ENCODE measurements at regions not wholly inside any gene's neighbourhood (a gene's known extent, or its start where the extent isn't known, plus 50 kb on each side); places are given as distances from the start of the nearest gene placed in this dataset.

GRCh38 chr7:20035279-20035875 lies 181.8 kb downstream of the MACC1 start:
- H3K4me3 Mint-ChIP-seq, result no peak overlapping the region
- DNase-seq (no peak), ATAC-seq (replicated peaks) (no peak)
- peaks cover 25 to 40% of the 10 kb centered on the region in 2 donors for H3K4me1 Mint-ChIP-seq
- no peaks in the 10 kb centered on the region for H3K9me3 Mint-ChIP-seq
- H3K36me3 Mint-ChIP-seq, result no peaks in the 10 kb centered on the region
- H3K27ac Mint-ChIP-seq, result no peak overlapping the region
- no peaks in the 10 kb centered on the region for H3K27me3 Mint-ChIP-seq

- H3K27me3 Mint-ChIP-seq, result no peaks in the 10 kb centered on the region
- no peak for ATAC-seq (replicated peaks)
- no peak overlapping the region for H3K27ac Mint-ChIP-seq
- no peak overlapping the region for H3K4me3 Mint-ChIP-seq
- no peak for DNase-seq
- H3K9me3 Mint-ChIP-seq, result no peaks in the 10 kb centered on the region
- no peaks in the 10 kb centered on the region for H3K36me3 Mint-ChIP-seq
- peaks cover 26 to 51% of the 10 kb centered on the region in 2 donors for H3K4me1 Mint-ChIP-seq
Measured at GRCh38 chr7:20033621-20034400, 183.4 kb downstream of the MACC1 start.

GRCh38 chr7:20032741-20033140 lies 184.4 kb downstream of the MACC1 start:
- Mint-ChIP-seq H3K36me3 (no peaks in the 10 kb centered on the region), H3K4me3 (no peak overlapping the region), H3K4me1 (peaks cover 31 to 57% of the 10 kb centered on the region in 2 donors), H3K9me3 (peaks cover 0 to 6% of the 10 kb centered on the region in 2 donors), H3K27ac (no peak overlapping the region), H3K27me3 (no peaks in the 10 kb centered on the region)
- ATAC-seq (replicated peaks) (no peak), DNase-seq (no peak)

- no peaks in the 10 kb centered on the region for H3K27me3 Mint-ChIP-seq
Measured at GRCh38 chr7:20030915-20031362, 186.2 kb downstream of the MACC1 start.

GRCh38 chr7:20030417-20030816 lies 186.8 kb downstream of the MACC1 start:
- Mint-ChIP-seq H3K4me1 (peaks cover 26 to 59% of the 10 kb centered on the region in 2 donors), H3K36me3 (no peaks in the 10 kb centered on the region), H3K9me3 (peaks cover 3 to 6% of the 10 kb centered on the region in 2 donors), H3K27ac (peak overlapping the region; percentile 83), H3K27me3 (no peaks in the 10 kb centered on the region), H3K4me3 (peak overlapping the region; percentile 3 to 55)
- peak; percentile 27 for DNase-seq
- peak; percentile 76 to 77 for ATAC-seq (replicated peaks)

More at GRCh38 chr7:20030915-20031362, 186.2 kb downstream of the MACC1 start:
- DNase-seq, result peak; percentile 11
- no peaks in the 10 kb centered on the region for H3K36me3 Mint-ChIP-seq
- H3K4me1 Mint-ChIP-seq, result peaks cover 31 to 59% of the 10 kb centered on the region in 2 donors
- H3K4me3 Mint-ChIP-seq, result peak overlapping the region; percentile 3 to 55
- peak; percentile 72 to 80 for ATAC-seq (replicated peaks)
- H3K27ac Mint-ChIP-seq, result peak overlapping the region; percentile 83
- H3K9me3 Mint-ChIP-seq, result peaks cover 3 to 6% of the 10 kb centered on the region in 2 donors

GRCh38 chr7:20026762-20027161 lies 190.4 kb downstream of the MACC1 start:
- H3K36me3 Mint-ChIP-seq, result no peaks in the 10 kb centered on the region
- no peak overlapping the region for H3K27ac Mint-ChIP-seq
- no peak for ATAC-seq (replicated peaks)
- H3K4me3 Mint-ChIP-seq, result no peak overlapping the region
- no peak for DNase-seq
- no peaks in the 10 kb centered on the region for H3K27me3 Mint-ChIP-seq
- peaks cover 3 to 6% of the 10 kb centered on the region in 2 donors for H3K9me3 Mint-ChIP-seq
- H3K4me1 Mint-ChIP-seq, result peaks cover 21 to 47% of the 10 kb centered on the region in 2 donors

- DNase-seq, result no peak
- H3K36me3 Mint-ChIP-seq, result peaks cover 0 to 9% of the 10 kb centered on the region in 2 donors
- peaks cover 4 to 5% of the 10 kb centered on the region in 2 donors for H3K9me3 Mint-ChIP-seq
- peaks cover 26 to 43% of the 10 kb centered on the region in 2 donors for H3K4me1 Mint-ChIP-seq
- H3K27ac Mint-ChIP-seq, result no peak overlapping the region
- peak; percentile 77 to 87 for ATAC-seq (replicated peaks)
- no peaks in the 10 kb centered on the region for H3K27me3 Mint-ChIP-seq
- no peak overlapping the region for H3K4me3 Mint-ChIP-seq
Measured at GRCh38 chr7:20021831-20022230, 195.4 kb downstream of the MACC1 start.

GRCh38 chr7:20021066-20021465 lies 196.1 kb downstream of the MACC1 start:
- ATAC-seq (replicated peaks), result no peak
- Mint-ChIP-seq H3K9me3 (peaks cover 4 to 5% of the 10 kb centered on the region in 2 donors), H3K36me3 (peaks cover 0 to 9% of the 10 kb centered on the region in 2 donors), H3K4me1 (peaks cover 26 to 43% of the 10 kb centered on the region in 2 donors), H3K4me3 (no peak overlapping the region), H3K27ac (no peak overlapping the region), H3K27me3 (no peaks in the 10 kb centered on the region)
- DNase-seq, result no peak

GRCh38 chr7:20019757-20020432 lies 197.3 kb downstream of the MACC1 start:
- Mint-ChIP-seq H3K9me3 (peaks cover 4 to 5% of the 10 kb centered on the region in 2 donors), H3K4me1 (peaks cover 26 to 43% of the 10 kb centered on the region in 2 donors), H3K36me3 (peaks cover 0 to 9% of the 10 kb centered on the region in 2 donors), H3K27me3 (no peaks in the 10 kb centered on the region), H3K4me3 (peak overlapping the region in 1 of 2 donors; percentile 8), H3K27ac (peak overlapping the region; percentile 1)
- ATAC-seq (replicated peaks) (peak; percentile 91 to 92), DNase-seq (no peak)

GRCh38 chr7:20016669-20017068 lies 200.5 kb downstream of the MACC1 start:
- no peak for ATAC-seq (replicated peaks)
- no peak for DNase-seq
- no peak overlapping the region for H3K27ac Mint-ChIP-seq

GRCh38 chr7:20013536-20013935 lies 203.6 kb downstream of the MACC1 start:
- ATAC-seq (replicated peaks) (no peak), DNase-seq (no peak)
- H3K4me1 Mint-ChIP-seq, result peaks cover 7 to 25% of the 10 kb centered on the region in 2 donors
- H3K4me3 Mint-ChIP-seq, result no peak overlapping the region
- H3K9me3 Mint-ChIP-seq, result peaks cover 0 to 2% of the 10 kb centered on the region in 2 donors
- H3K36me3 Mint-ChIP-seq, result no peaks in the 10 kb centered on the region
- no peak overlapping the region for H3K27ac Mint-ChIP-seq
- no peaks in the 10 kb centered on the region for H3K27me3 Mint-ChIP-seq

More at GRCh38 chr7:20016669-20017068, 200.5 kb downstream of the MACC1 start:
- H3K9me3 Mint-ChIP-seq, result peaks cover 5 to 6% of the 10 kb centered on the region in 2 donors
- H3K36me3 Mint-ChIP-seq, result peaks cover 0 to 9% of the 10 kb centered on the region in 2 donors
- H3K4me1 Mint-ChIP-seq, result peaks cover 20 to 46% of the 10 kb centered on the region in 2 donors
- H3K4me3 Mint-ChIP-seq, result no peak overlapping the region
- H3K27me3 Mint-ChIP-seq, result no peaks in the 10 kb centered on the region

GRCh38 chr7:20012100-20012499 lies 205.1 kb downstream of the MACC1 start:
- DNase-seq (no peak), ATAC-seq (replicated peaks) (no peak)
- peaks cover 0 to 2% of the 10 kb centered on the region in 2 donors for H3K9me3 Mint-ChIP-seq
- H3K4me1 Mint-ChIP-seq, result peaks cover 6 to 23% of the 10 kb centered on the region in 2 donors
- H3K36me3 Mint-ChIP-seq, result no peaks in the 10 kb centered on the region
- no peaks in the 10 kb centered on the region for H3K27me3 Mint-ChIP-seq
- H3K27ac Mint-ChIP-seq, result no peak overlapping the region
- H3K4me3 Mint-ChIP-seq, result no peak overlapping the region

GRCh38 chr7:20010877-20011276 lies 206.3 kb downstream of the MACC1 start:
- Mint-ChIP-seq H3K4me1 (peaks cover 6 to 23% of the 10 kb centered on the region in 2 donors), H3K36me3 (no peaks in the 10 kb centered on the region), H3K27ac (no peak overlapping the region), H3K4me3 (no peak overlapping the region), H3K27me3 (no peaks in the 10 kb centered on the region), H3K9me3 (peaks cover 0 to 2% of the 10 kb centered on the region in 2 donors)
- no peak for ATAC-seq (replicated peaks)
- no peak for DNase-seq

- DNase-seq, result no peak
- H3K4me1 Mint-ChIP-seq, result peaks cover 3 to 6% of the 10 kb centered on the region in 2 donors
- no peaks in the 10 kb centered on the region for H3K27me3 Mint-ChIP-seq
- no peak overlapping the region for H3K4me3 Mint-ChIP-seq
- no peak for ATAC-seq (replicated peaks)
- no peaks in the 10 kb centered on the region for H3K36me3 Mint-ChIP-seq
- no peak overlapping the region for H3K27ac Mint-ChIP-seq
- peaks cover 0 to 2% of the 10 kb centered on the region in 2 donors for H3K9me3 Mint-ChIP-seq
Measured at GRCh38 chr7:20007510-20007909, 209.7 kb downstream of the MACC1 start.
